Esophagus squamous epithelium (tissue), 4 donors: ENCODE measurements at regions not wholly inside any gene's neighbourhood (a gene's known extent, or its start where the extent isn't known, plus 50 kb on each side); places are given as distances from the start of the nearest gene placed in this dataset.

Source experiments
- POLR2A ChIP-seq, 4 donors: fragments of 450-650 bp; IDR thresholded peaks; one replicate each; pipeline ENCODE4 v1.6.1; 2017; ENCODE audit warnings: antibody characterized with exemption in 4 of 4, mild to moderate bottlenecking in 4 of 4, moderate library complexity in 3 of 4
- TF ChIP-seq, protein P1 (sequence below), 6 experiments: fragments of 450-650 bp in 4 of 6; fragments of 200-600 bp in 2 of 6; sonication (generic) in 2 of 6; IDR thresholded peaks; one replicate each; pipeline ENCODE4 v1.5.1; 2016 to 2019; ENCODE audit warnings: antibody characterized with exemption in 6 of 6, mild to moderate bottlenecking in 4 of 6, moderate library complexity in 4 of 6

GRCh38 chr4:116862592-116862991 lies 222.8 kb downstream of the TRAM1L1 start:
- TF ChIP-seq, protein P1, sequence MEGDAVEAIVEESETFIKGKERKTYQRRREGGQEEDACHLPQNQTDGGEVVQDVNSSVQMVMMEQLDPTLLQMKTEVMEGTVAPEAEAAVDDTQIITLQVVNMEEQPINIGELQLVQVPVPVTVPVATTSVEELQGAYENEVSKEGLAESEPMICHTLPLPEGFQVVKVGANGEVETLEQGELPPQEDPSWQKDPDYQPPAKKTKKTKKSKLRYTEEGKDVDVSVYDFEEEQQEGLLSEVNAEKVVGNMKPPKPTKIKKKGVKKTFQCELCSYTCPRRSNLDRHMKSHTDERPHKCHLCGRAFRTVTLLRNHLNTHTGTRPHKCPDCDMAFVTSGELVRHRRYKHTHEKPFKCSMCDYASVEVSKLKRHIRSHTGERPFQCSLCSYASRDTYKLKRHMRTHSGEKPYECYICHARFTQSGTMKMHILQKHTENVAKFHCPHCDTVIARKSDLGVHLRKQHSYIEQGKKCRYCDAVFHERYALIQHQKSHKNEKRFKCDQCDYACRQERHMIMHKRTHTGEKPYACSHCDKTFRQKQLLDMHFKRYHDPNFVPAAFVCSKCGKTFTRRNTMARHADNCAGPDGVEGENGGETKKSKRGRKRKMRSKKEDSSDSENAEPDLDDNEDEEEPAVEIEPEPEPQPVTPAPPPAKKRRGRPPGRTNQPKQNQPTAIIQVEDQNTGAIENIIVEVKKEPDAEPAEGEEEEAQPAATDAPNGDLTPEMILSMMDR (IDR thresholded peaks at IDR 0.05), result no peak
- TF ChIP-seq POLR2A (IDR thresholded peaks at IDR 0.05), result no peak
